Stimulated activated CD8-positive, alpha-beta memory T cell treated with anti-CD3 and anti-CD28 coated beads, Interleukin-7, amount 100 ng/mL, for 1 hour (primary cell): ENCODE measurements at regions not wholly inside any gene's neighbourhood (a gene's known extent, or its start where the extent isn't known, plus 50 kb on each side); places are given as distances from the start of the nearest gene placed in this dataset.
"Not testable (repeated sequence)": the region's sequence is repeated elsewhere in the genome, so short reads cannot be mapped to it uniquely, and the experiment has no call there.

Experiments
- DNase-seq, 2 donors: peaks; one replicate each; pipeline ENCODE4 v3.0.0-alpha.2; 2020; ENCODE audit warnings: low read depth in 2 of 2

DNA sequence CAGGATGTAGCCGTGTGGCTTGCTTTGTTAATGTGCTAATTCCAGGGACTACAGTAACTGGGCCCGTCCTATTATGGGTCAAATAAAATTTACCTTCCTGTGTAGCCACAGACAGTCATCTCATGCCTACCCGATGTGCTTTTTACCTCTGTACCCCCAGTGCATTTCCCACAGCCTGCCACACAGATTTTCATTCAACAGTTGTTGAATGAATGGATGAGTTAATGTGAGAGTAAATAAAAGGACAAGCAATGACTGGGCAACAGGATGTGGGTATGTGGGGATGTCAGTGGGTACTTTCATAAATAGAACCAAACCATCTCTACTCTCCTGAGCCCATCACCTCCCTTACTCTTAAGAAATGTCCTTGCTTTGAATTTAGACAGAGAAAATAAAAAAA, 441.2 kb upstream of the ZNF462 start:
- DNase-seq, result no peak

GRCh38 chr9:106423575-106423974, 439.4 kb upstream of the ZNF462 start:
- DNase-seq, result no peak

- DNase-seq, result no peak
Measured at GRCh38 chr9:106432631-106433030, 430.3 kb upstream of the ZNF462 start.

GRCh38 chr9:106438928-106439327, 424.0 kb upstream of the ZNF462 start:
- DNase-seq, result no peak

DNA sequence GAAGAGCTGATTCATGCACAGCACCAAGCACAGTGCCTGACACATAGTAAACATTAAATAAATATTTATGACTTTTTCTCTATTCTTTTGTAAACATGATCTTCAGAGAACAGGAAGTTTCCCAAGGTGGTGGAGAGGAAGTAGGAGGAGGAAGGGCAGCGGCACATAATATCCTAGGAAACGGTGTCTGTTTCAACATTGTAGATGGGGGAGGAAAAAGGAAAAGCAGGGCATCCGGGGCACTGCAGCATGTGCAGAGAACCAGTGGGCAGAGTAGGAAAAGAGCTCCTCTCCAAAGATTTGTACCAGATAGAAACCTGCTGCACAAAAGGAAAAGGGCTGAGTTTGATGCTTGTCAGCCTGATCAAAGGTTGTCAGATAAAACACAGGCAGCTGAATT, 421.7 kb upstream of the ZNF462 start:
- DNase-seq, result no peak

DNA sequence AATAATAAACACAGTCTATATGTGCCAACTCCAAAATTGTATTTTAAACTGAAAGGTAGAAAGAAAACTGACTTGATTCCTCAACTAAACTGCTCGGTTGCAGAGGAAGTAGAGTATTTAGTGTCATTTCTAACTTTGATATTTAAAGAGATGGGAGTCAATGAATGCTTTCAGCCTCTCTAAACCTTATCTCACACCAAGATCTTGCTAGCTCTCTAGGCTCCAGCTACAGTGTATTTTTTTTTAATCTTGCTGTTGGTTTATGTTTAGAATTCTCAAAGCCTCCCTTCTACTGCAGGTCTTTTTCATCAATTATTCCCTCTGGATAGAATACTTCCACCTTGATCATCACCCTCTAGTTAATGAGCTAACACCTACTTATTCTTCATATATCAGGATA, 419.4 kb upstream of the ZNF462 start:
- DNase-seq, result no peak

DNA sequence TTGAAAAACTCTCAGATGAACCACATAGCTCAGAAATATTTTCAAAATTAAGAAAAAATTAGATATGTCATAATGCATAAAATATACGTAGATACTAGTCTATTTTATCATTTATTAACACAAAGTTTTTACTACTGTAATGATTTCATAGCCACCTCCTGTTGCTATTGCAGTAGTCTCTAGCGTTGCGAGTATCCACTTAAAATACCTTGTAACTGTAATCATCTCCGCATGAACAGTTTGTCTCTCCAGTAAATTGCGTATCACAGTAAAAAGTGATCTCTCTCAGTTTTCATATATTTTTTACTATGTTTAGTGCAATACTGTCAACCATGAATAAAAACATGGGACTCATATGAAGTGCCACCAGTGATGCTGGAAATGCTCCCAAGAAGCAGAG, 417.9 kb upstream of the ZNF462 start:
- no peak for DNase-seq

DNA sequence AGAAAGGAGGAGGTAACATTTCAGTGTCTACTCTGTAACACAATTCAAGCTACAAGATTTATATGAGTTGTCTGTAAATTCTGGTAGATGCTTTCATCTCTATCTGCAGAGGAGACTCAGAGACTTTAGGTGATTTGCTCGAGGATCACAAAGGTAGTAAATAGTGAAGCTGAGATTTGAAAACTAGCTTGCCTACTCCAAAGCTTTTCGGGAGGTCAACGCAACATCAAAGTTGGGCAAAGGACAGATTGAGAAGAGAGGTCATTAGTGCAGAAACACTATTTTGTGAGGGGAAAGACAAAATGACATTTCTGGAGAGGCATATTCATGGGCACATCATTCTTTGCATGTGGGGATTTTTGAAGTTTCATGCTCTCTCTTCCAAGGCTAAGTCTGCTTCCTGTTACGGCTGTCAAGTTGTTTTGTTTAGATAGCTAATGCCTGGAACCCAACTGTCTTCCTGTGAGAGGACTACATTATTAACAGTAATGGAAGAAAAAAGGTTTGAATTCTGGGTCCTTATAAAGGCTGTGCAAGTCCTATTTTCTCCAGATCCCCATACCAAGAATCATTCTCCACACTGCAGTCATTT, 413.5 kb upstream of the ZNF462 start:
- DNase-seq, result no peak

GRCh38 chr9:106450549-106450948, 412.4 kb upstream of the ZNF462 start:
- no peak for DNase-seq

GRCh38 chr9:106451223-106451622, 411.7 kb upstream of the ZNF462 start:
- DNase-seq, result no peak

DNA sequence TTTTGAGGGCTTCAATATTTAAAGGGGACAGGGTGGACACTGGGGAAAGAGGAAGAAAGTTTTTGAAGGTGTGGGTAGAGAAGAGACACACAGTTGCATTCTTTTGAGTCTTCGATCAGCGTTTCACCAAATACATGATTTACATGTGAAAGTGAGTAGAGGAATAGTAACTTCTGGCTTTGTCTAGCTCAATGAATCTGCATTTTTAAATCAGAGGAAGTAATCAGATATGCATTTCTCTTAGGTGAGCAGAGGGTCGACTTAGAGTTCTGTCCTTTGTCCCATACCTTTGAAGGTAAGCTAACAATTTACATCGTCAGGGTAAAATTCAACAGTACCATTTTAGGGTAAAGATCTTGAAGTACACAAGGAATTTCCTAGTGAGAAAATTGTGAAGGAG, 406.4 kb upstream of the ZNF462 start:
- DNase-seq, result no peak

DNA sequence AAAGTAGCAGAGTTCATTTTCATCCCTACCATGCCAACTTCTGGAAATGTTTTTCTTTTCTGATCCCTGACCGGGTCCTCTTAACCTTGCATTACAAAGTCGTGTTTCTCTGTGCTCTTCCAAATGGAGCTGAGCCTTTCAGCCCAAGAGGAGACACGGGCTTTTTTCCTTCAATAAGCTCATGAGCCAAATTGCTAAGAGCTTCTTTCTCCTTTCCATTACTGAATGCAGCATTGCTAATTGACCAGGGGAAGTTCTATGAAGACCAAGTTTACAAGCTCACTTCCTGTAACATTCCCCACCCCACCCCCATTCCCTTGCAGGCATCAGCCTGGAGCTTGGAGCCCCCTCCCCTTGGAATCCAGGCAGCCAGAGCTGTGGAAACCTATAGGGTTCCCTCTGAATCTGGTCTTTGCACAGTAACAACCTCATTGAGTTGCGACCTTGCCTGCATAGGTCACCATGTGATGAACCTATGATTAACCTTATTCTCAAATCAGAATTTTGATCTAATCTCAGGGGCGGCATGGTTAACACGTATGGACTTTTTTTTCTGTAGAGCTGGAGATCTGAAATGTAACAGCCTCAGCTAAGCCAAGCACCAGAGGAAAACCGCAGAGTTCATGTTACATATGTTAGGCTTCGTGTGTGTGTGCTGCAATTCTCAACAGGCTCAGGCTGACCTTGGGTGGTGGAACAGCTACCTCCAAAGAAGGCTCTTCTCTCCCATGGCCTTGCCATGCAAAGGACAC, 395.7 kb upstream of the ZNF462 start:
- no peak for DNase-seq

- no peak for DNase-seq
Measured at GRCh38 chr9:106467865-106468164, 395.2 kb upstream of the ZNF462 start.

DNA sequence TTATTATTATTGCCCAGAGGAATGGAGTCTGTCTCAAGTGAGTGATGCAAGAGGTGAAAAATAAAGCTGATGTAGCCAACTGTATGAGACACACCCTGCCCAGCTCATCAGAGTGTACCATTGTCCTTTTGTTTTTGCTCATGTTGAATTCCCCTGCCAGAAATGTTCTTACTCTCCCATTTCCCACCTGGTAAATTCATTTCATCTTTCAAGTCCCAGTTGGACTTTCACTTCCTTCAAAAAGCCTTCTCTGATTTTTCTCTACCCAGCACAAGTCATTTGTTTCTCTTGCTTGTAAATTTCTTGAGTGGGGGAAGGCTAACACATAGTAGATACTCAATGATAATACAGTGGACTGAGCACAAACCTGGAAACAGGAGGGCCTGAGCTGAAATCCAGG, 394.5 kb upstream of the ZNF462 start:
- DNase-seq, result no peak

DNA sequence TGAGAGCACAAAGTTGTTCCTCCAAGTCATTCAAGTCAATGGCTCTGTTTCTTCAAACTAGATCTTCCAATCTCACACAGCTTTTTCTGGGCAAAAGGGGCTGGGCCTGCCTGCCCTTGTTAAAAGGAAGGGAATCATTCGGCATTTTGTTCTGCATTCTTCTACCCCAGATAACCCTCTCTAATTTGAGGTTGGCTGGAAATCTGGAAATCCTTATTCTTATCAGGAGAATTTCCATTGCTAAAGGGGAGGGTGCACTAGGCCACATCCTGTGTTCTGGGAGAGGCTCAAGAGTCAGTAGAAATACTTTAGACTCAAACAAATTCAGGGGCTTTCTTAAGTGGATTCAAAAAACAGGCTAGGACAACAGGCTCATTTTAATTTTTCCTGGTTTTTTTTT, 384.7 kb upstream of the ZNF462 start:
- no peak for DNase-seq

- no peak for DNase-seq
Measured at GRCh38 chr9:106478727-106479126, 384.2 kb upstream of the ZNF462 start.

GRCh38 chr9:106479679-106480078, 383.3 kb upstream of the ZNF462 start:
- no peak for DNase-seq

- DNase-seq, result no peak
Measured at GRCh38 chr9:106481013-106481609, 381.9 kb upstream of the ZNF462 start.

- DNase-seq, result no peak
Measured at GRCh38 chr9:106482733-106483132, 380.2 kb upstream of the ZNF462 start.

GRCh38 chr9:106486685-106487084, 376.3 kb upstream of the ZNF462 start:
- DNase-seq, result no peak

DNA sequence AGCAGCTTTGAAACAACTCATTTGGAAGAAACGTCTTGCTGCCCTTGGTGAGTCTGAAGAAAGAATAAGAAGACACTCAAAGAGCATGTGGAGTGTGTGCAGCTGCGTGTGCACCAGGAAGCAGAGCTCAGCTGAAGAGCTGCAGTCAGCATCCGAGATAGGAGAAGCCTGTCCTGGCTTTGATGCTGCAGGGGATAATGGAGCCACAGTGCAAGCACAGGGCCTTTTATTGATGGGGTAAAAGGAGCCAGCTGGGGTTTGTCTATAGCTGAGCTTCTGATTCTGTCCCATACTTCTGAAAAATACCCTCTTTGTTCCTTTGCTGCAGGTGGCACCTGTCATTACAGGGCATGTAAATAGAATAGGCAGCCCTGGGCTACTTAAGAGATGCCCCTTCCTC, 375.7 kb upstream of the ZNF462 start:
- no peak for DNase-seq

- DNase-seq, result not testable (repeated sequence)
Measured at GRCh38 chr9:106492126-106492525, 370.8 kb upstream of the ZNF462 start.

GRCh38 chr9:106500171-106500570, 362.8 kb upstream of the ZNF462 start:
- no peak for DNase-seq

DNA sequence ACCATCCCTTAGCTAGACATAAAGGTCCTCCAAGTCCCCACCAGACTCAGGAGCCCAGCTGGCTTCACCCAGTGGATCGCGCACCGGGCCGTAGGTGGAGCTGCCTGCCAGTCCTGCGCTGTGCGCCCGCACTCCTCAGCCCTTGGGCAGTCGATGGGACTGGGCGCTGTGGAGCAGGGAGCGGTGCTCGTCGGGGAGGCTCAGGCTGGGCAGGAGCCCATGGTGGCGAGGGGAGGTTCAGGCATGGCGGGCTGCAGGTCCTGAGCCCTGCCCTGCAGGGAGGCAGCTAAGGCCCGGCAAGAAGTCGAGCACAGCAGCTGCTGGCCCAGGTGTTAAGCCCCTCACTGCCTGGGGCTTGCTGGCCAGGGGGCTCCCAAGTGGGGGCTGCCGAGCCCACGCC, 361.8 kb upstream of the ZNF462 start:
- DNase-seq, result not testable (repeated sequence)
